Gastroesophageal sphincter (tissue), 4 donors: ENCODE measurements at regions not wholly inside any gene's neighbourhood (a gene's known extent, or its start where the extent isn't known, plus 50 kb on each side); places are given as distances from the start of the nearest gene placed in this dataset.

Source experiments
- ATAC-seq: fragments of 150-250 bp; one replicate; pipeline ENCODE4 v1.9.1; 2016; ENCODE audit warnings: mild to moderate bottlenecking, moderate library complexity
- H3K27ac ChIP-seq, 4 donors: fragments of 200-600 bp; sonication (generic) in 3 of 4; 1 replicate in 3 of 4; 2 replicates in 1 of 4; pipeline ENCODE4 v1.5.1; 2016 to 2019
- H3K27me3 ChIP-seq: fragments of 200-600 bp; sonication (generic); one replicate; pipeline ENCODE4 v1.5.1; 2019
- H3K36me3 ChIP-seq, 2 donors: fragments of 200-600 bp; sonication (generic); one replicate each; pipeline ENCODE4 v1.5.1; 2019; ENCODE audit warnings: control low read depth in 1 of 2
- H3K4me1 ChIP-seq, 3 donors: fragments of 200-600 bp; sonication (generic); 1 replicate in 2 of 3; 2 replicates in 1 of 3; pipeline ENCODE4 v1.5.1; 2016 to 2019; ENCODE audit warnings: control low read depth in 2 of 3
- H3K4me3 ChIP-seq, 2 donors: fragments of 200-600 bp; sonication (generic); one replicate each; pipeline ENCODE4 v1.5.1; 2019; ENCODE audit warnings: mild to moderate bottlenecking in 1 of 2, moderate library complexity in 1 of 2
- H3K9me3 ChIP-seq, 3 donors: fragments of 200-600 bp; sonication (generic); one replicate each; pipeline ENCODE4 v1.5.1; 2017 to 2019; ENCODE audit warnings: control low read depth in 2 of 3
- CTCF ChIP-seq, 4 experiments: fragments of 200-600 bp in 2 of 4; fragments of 450-650 bp in 2 of 4; sonication (generic) in 1 of 4; IDR thresholded peaks; one replicate each; pipeline ENCODE4 v1.5.1; 2017 to 2019; ENCODE audit warnings: antibody characterized with exemption in 4 of 4, mild to moderate bottlenecking in 2 of 4, moderate library complexity in 2 of 4
- EP300 ChIP-seq: sonication (generic); formaldehyde crosslinking; IDR thresholded peaks from one replicate; pipeline ENCODE4 v1.6.1; 2017; ENCODE audit warnings: antibody characterized with exemption, mild to moderate bottlenecking
- POLR2A ChIP-seq, 2 donors: fragments of 450-650 bp; IDR thresholded peaks; one replicate each; pipeline ENCODE4 v1.6.1; 2017; ENCODE audit warnings: antibody characterized with exemption in 2 of 2, mild to moderate bottlenecking in 2 of 2, moderate library complexity in 1 of 2
- POLR2AphosphoS5 ChIP-seq: sonication (generic); formaldehyde crosslinking; IDR thresholded peaks from one replicate; pipeline ENCODE4 v1.6.1; 2017; ENCODE audit warnings: antibody characterized with exemption
- WGBS, 2 donors: methylation state at CpG; one replicate each; pipeline ENCODE4 v1.1.5; 2018; ENCODE audit warnings: low coverage in 1 of 2; 5-methylcytosine and 5-hydroxymethylcytosine counted together

DNA sequence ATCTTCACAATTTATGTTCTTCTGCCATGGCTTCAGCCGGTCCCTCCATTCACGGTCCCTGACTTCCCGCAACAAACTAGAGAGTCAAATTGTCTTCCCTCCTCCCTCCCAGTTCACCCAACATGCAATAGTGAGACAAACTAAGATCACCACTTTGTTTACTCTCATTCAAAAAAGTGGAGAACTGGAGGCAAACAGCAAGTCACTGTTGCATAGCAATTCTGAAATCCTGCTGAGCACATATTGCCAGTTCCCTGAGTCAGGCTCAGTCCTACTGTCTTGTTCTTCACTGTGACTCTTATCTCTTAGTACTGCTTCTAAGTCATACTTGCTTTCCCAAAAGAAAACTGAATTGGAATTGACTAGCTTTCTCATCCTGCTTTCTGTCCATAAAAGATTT lies 287.2 kb upstream of the SASH1 start:
- TF ChIP-seq POLR2AphosphoS5 = no peak
- no peak for TF ChIP-seq POLR2A (IDR thresholded peaks at IDR 0.05)
- no peak for TF ChIP-seq CTCF (IDR thresholded peaks at IDR 0.05)
- no peak for TF ChIP-seq EP300
- H3K9me3 ChIP-seq = peaks cover 0 to 22% (median 0%) of the 10 kb centered on the region in 3 donors

GRCh38 chr6:148059869-148060268 lies 282.8 kb upstream of the SASH1 start:
- no peak for TF ChIP-seq EP300
- TF ChIP-seq POLR2A (IDR thresholded peaks at IDR 0.05) = no peak
- no peak for TF ChIP-seq POLR2AphosphoS5
- no peak for TF ChIP-seq CTCF (IDR thresholded peaks at IDR 0.05)
- no peak overlapping the region for H3K27ac ChIP-seq
- H3K36me3 ChIP-seq = no peaks in the 10 kb centered on the region
- H3K27me3 ChIP-seq = no peaks in the 10 kb centered on the region
- no peak overlapping the region for H3K4me3 ChIP-seq
- 60% methylated on average over 1 of the region's 1 CpG; no CpG with 5 or more reads in 1 of the 2 donors for WGBS, 2 donors
- H3K9me3 ChIP-seq = peaks cover 0 to 22% (median 0%) of the 10 kb centered on the region in 3 donors
- no peak for ATAC-seq
- H3K4me1 ChIP-seq = no peaks in the 10 kb centered on the region

More for the DNA sequence above, 287.2 kb upstream of the SASH1 start:
- H3K36me3 ChIP-seq = no peaks in the 10 kb centered on the region
- H3K4me3 ChIP-seq = no peak overlapping the region
- H3K27me3 ChIP-seq = no peaks in the 10 kb centered on the region
- WGBS, 2 donors = 85% methylated on average over 2 of the region's 3 CpGs; no CpG with 5 or more reads in 1 of the 2 donors
- H3K27ac ChIP-seq = no peak overlapping the region
- no peak for ATAC-seq
- H3K4me1 ChIP-seq = no peaks in the 10 kb centered on the region

DNA sequence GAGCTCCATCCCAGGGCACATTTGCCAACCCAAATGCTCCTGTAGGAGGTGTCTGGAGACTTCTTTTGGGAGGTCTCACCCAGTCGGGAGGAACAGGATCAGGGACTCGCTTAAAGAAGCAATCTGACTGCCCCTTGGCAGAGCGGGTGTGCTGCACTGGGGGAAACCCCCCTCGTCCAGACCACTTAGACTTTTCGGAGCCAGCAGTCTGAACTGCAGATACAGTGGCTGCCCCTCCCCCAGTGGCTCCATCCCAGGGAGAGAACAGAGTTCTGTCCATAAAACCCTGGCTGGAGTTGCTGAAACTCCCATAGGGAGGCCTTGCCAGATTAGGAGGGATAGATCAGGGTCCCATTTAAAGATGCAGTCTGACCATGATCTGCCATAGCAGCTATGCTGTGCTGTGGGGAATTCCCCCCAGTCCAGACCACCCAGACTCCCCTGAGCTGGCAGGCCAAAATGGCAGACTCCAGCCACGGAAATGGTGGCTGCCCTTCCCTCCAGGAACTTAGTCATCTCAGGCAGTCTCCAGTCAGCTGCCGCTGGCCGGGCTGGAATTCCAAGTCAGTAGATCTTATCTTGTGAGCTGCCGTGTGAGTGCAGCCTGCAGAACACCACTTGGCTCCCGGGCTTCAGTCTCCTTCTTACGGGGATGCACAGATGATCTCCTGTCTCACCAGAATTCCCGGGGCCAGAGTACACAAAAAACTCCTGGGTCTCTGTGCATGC lies 278.1 kb upstream of the SASH1 start:
- Histone ChIP-seq H3K36me3 (no peaks in the 10 kb centered on the region), H3K4me3 (no peak overlapping the region), H3K9me3 (peaks cover 0 to 14% (median 0%) of the 10 kb centered on the region in 3 donors), H3K4me1 (no peaks in the 10 kb centered on the region), H3K27ac (no peak overlapping the region), H3K27me3 (no peaks in the 10 kb centered on the region)
- no peak for TF ChIP-seq POLR2AphosphoS5
- TF ChIP-seq EP300 = no peak
- no peak for TF ChIP-seq POLR2A (IDR thresholded peaks at IDR 0.05)
- no peak for TF ChIP-seq CTCF (IDR thresholded peaks at IDR 0.05)
- WGBS, 2 donors = 76% methylated on average over 6 of the region's 12 CpGs; no CpG with 5 or more reads in 1 of the 2 donors
- ATAC-seq = peak; percentile 28

DNA sequence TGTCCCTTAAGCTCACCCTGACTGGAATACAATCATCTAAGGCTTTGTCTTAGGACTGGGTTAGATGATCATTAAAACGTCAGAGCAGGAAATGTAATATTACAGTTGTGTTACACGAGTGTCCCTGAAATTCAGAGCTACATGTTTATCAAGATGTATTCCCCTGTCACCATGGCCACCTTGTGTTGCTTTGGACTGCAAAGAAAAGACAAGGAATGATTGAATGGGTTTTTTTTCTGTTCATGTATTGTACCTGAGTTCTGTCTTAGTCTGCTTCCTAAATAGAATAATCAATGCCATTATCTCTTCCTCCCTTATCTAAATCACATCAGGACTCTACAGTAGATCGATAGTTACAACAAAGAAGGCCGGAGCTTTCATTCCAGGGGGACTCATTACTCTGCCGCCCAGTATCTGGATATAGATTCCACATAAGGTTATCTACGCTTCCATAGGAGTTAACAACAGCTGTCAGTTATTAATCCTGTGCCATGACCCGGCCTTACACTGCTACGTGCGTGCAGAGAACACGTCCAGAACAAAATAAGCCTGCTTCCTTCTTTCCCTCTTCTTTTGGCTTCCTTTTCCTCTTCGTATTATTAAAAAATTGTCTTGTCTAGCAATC lies 274.1 kb upstream of the SASH1 start:
- ATAC-seq = no peak
- WGBS, 2 donors = 51 to 54% methylated on average over 10 to 11 of the region's 11 CpGs
- Histone ChIP-seq H3K27ac (no peak overlapping the region), H3K4me3 (no peak overlapping the region), H3K27me3 (no peaks in the 10 kb centered on the region), H3K4me1 (no peaks in the 10 kb centered on the region), H3K36me3 (no peaks in the 10 kb centered on the region), H3K9me3 (peaks cover 0 to 10% (median 0%) of the 10 kb centered on the region in 3 donors)
- TF ChIP-seq POLR2AphosphoS5 (no peak), POLR2A (IDR thresholded peaks at IDR 0.05) (no peak), CTCF (IDR thresholded peaks at IDR 0.05) (no peak), EP300 (no peak)

- ATAC-seq = no peak
- Histone ChIP-seq H3K27me3 (no peaks in the 10 kb centered on the region), H3K4me1 (no peaks in the 10 kb centered on the region), H3K36me3 (no peaks in the 10 kb centered on the region), H3K4me3 (no peak overlapping the region), H3K9me3 (peaks cover 0 to 8% (median 0%) of the 10 kb centered on the region in 3 donors), H3K27ac (no peak overlapping the region)
- 85 to 100% methylated on average over 2 to 4 of the region's 5 CpGs for WGBS, 2 donors
- TF ChIP-seq EP300 (no peak), POLR2A (IDR thresholded peaks at IDR 0.05) (no peak), POLR2AphosphoS5 (no peak), CTCF (IDR thresholded peaks at IDR 0.05) (no peak)
These were observed 273.4 kb upstream of the SASH1 start for GRCh38 chr6:148069256-148069655.
